HL-60 (cell line): ENCODE measurements at regions not wholly inside any gene's neighbourhood (a gene's known extent, or its start where the extent isn't known, plus 50 kb on each side); places are given as distances from the start of the nearest gene placed in this dataset.

Source experiments
- DNase-seq, 2 experiments: peaks; one replicate each; pipeline ENCODE4 v3.0.0-alpha.2; 2010 to 2020; ENCODE audit warnings: low read depth in 1 of 2, low spot score in 1 of 2
- H3K27ac ChIP-seq: fragments of 250-450 bp; sonication (Bioruptor Pico); replicated peaks from 2 replicates; pipeline ENCODE4 v1.5.1; 2020; ENCODE audit warnings: mild to moderate bottlenecking, moderate library complexity
- H3K27me3 ChIP-seq: fragments of 250-450 bp; sonication (Bioruptor Pico); 2 replicates; pipeline ENCODE4 v1.5.1; 2021; ENCODE audit warnings: mild to moderate bottlenecking, moderate library complexity; ENCODE audit not compliant: insufficient read depth, poor library complexity, severe bottlenecking
- H3K4me3 ChIP-seq: replicated peaks from 2 replicates; pipeline ENCODE4 v1.5.1; 2011; ENCODE audit warnings: mild to moderate bottlenecking, control low read depth, low read length; ENCODE audit not compliant: insufficient read depth
- CTCF ChIP-seq: IDR thresholded peaks from one replicate; pipeline ENCODE4 v1.5.1; 2011; ENCODE audit warnings: low read length, control low read depth, inconsistent platforms; ENCODE audit not compliant: insufficient read depth
- GABPA ChIP-seq: IDR thresholded peaks from 2 replicates; pipeline ENCODE4 v1.6.1; 2012; ENCODE audit warnings: low read depth
- POLR2AphosphoS5 ChIP-seq: IDR thresholded peaks from 2 replicates; pipeline ENCODE4 v1.6.1; 2012; ENCODE audit warnings: low read depth
- REST ChIP-seq: IDR thresholded peaks from 2 replicates; pipeline ENCODE4 v1.6.1; 2012; ENCODE audit warnings: low read depth; ENCODE audit not compliant: insufficient replicate concordance
- SPI1 ChIP-seq: IDR thresholded peaks from 2 replicates; pipeline ENCODE4 v1.6.1; 2012; ENCODE audit warnings: low read depth, mild to moderate bottlenecking, borderline replicate concordance

GRCh38 chr9:20215552-20215951, 406.7 kb downstream of the MLLT3 start:
- DNase-seq: no peak

DNA sequence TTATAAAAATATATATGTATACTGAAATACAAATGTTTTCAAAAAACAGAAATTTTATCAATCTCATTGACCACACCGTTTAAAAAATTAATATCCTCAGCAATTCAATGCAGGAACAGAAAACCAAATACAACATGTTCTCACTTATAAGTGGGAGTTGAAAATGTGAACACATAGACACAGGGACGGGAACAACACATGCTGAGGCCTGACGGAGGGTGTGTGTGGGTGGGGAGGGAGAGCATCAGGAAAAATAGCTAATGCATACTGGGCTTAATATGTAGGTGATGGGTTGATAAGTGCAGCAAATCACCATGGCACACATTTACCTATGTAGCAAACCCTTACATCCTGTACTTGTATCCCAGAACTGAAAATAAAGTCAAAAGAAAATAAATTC, 409.5 kb downstream of the MLLT3 start:
- no peaks in the 10 kb centered on the region for H3K27me3 ChIP-seq
- TF ChIP-seq CTCF (no peak), SPI1 (no peak), POLR2AphosphoS5 (no peak), GABPA (no peak), REST (no peak)
- DNase-seq: no peak
- no peak overlapping the region for H3K4me3 ChIP-seq
- H3K27ac ChIP-seq: no peak overlapping the region

More at GRCh38 chr9:20215552-20215951, 406.7 kb downstream of the MLLT3 start:
- Histone ChIP-seq H3K27me3 (no peaks in the 10 kb centered on the region), H3K4me3 (no peak overlapping the region), H3K27ac (no peak overlapping the region)
- no peak for TF ChIP-seq GABPA
- TF ChIP-seq SPI1: no peak
- no peak for TF ChIP-seq CTCF
- no peak for TF ChIP-seq REST
- no peak for TF ChIP-seq POLR2AphosphoS5

DNA sequence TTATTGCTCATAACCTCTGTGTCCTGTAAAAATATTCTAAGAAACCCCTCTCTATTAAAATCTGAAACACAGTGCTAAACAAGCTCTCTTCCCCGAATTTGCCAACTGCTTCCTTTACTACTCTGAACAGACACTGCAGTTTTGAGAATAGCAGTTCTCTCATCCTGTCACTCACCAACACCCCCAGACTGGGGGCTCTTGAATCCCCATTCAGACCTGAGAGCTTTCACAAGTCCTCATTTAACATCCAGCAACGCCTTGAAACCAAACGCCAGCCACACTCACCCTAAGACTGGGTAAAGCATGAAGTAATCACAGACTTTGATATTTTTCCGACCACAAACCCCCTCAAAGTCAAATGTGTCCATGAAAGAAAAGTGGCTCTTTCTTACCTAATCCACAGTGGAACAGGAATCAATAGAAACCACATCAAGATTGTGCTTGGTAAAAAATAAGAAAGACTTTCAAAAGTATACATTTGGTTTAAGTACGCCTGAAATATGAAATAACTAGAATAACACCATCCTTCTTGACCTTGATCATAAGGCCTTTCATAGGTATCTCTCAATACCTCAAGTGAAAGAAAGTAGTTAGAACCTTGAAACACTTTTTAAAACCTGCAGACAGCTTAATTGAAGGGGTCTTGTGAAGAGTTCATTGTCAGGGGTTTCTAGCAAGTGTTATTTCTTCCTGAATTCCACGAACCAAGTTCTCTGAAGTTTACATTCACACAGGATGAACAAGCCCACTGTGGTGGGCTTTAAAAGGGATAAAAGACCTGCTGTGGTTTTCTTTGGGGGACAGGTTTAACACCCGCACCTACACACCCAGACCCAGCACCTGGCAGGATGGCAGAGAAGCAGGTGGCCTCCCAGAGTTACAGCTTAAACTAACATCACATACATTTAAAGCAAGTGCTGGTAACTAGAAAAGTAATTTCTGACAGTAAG, 412.6 kb downstream of the MLLT3 start:
- Histone ChIP-seq H3K4me3 (no peak overlapping the region), H3K27ac (no peak overlapping the region), H3K27me3 (no peaks in the 10 kb centered on the region)
- DNase-seq: no peak
- TF ChIP-seq POLR2AphosphoS5 (no peak), GABPA (no peak), REST (no peak), SPI1 (no peak), CTCF (no peak)
